NCI-H1436 treated with DMSO at 0.1 percent for 48 hours (cell line): ENCODE measurements at regions not wholly inside any gene's neighbourhood (a gene's known extent, or its start where the extent isn't known, plus 50 kb on each side); places are given as distances from the start of the nearest gene placed in this dataset.
"Not testable (repeated sequence)": the region's sequence is repeated elsewhere in the genome, so short reads cannot be mapped to it uniquely, and the experiment has no call there.

Experiments used
- DNase-seq: peaks from one replicate; lab custom pipeline; 2025; lab: John Stamatoyannopoulos, UW

DNA sequence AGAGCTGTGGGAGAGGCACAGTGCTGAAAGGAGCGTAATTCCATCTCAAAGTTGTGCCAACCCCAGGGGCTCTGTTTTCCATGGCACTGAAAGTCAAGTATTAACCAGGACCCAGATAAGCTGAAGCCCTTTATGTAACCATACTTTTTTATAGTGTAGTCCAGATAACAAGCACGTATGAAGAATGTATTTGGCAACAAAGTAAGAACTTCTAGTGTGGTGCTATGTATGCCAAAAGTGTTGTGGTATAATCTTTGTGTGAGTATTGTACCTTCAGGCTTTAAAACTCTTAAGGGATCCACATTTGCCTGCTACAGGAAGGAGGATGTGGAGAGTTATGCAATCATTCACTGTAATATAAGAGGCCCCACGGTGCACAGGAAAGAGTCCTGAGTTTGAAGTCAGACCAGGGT, 129.4 kb downstream of the IBTK start:
- no peak for DNase-seq

GRCh38 chr6:82114748-82115147, 132.8 kb downstream of the IBTK start:
- no peak for DNase-seq

- DNase-seq, result no peak
These were observed 134.3 kb downstream of the IBTK start for GRCh38 chr6:82113231-82113630.

DNA sequence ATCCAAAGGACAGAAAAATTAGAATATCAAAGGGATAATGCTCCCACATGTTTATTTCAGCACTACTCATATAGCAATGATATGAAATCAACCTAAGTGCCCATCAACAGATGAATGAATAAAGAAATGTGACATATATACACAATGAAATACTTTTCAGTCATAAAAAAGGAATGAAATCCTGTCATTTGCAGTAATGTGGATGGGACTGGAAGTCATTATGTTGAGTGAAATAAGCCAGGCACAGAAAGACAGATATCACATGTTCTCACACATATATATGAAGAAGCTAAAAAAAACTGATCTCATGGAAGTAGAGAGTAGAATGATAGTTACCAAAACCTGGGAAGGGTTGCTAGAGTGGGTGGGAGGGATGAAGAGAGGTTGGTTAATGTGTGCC, 135.7 kb downstream of the IBTK start:
- DNase-seq, result no peak

GRCh38 chr6:82111114-82111513, 136.4 kb downstream of the IBTK start:
- DNase-seq, result no peak

GRCh38 chr6:82103171-82103570, 144.4 kb downstream of the IBTK start:
- not testable (repeated sequence) for DNase-seq

DNA sequence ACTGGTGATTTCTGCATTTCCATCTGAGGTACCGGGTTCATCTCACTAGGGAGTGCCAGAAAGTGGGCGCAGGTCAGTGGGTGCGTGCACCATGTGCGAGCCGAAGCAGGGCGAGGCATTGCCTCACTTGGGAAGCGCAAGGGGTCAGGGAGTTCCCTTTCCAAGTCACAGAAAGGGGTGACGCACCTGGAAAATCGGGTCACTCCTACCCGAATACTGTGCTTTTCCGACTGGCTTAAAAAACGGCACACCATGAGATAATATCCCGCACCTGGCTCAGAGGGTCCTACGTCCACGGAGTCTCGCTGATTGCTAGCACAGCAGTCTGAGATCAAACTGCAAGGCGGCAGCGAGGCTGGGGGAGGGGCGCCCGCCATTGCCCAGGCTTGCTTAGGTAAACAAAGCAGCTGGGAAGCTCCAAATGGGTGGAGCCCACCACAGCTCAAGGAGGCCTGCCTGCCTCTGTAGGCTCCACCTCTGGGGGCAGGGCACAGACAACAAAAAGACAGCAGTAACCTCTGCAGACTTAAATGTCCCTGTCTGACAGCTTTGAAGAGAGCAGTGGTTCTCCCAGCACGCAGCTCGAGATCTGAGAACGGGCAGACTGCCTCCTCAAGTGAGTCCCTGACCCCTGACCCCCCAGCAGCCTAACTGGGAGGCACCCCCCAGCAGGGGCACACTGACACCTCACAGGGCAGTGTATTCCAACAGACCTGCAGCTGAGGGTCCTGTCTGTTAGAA, 146.0 kb downstream of the IBTK start:
- not testable (repeated sequence) for DNase-seq

DNA sequence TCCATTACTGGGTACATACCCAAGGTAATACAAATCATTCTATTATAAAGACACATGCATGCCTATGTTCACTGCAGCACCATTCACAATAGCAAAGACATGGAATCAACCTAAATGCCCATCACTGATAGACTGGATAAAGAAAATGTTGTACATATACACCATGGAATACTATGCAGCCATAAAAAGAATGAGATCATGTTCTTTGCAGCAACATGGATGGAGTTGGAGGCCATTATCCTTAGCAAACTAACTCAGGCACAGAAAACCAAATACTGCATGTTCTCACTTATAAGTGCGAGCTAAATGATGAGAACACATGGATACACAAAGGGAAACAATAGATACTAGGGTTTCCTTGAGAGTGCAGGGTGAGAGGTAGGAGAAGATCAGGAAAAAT, 146.8 kb downstream of the IBTK start:
- DNase-seq, result not testable (repeated sequence)

GRCh38 chr6:82097676-82098075, 149.9 kb downstream of the IBTK start:
- no peak for DNase-seq

DNA sequence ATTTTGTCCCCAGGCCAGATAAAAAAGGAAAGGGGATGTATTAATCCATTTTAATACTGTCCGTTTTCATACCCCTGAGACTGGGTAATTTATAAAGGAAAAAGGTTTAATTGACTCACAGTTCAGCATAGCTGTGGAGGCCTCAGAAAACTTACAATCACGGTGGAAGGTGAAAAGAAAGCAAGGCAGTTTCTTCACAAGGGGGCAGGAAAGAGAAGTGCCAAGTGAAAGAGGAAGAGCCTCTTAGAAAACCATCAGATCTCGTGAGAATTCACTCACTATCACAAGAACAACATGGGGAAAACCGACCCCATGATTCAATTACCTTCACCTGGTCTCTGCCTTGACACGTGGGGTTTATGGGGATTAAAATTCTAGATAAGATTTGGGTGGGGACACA, 152.5 kb downstream of the IBTK start:
- DNase-seq, result no peak

GRCh38 chr6:82094166-82094806, 153.3 kb downstream of the IBTK start:
- DNase-seq, result no peak

DNA sequence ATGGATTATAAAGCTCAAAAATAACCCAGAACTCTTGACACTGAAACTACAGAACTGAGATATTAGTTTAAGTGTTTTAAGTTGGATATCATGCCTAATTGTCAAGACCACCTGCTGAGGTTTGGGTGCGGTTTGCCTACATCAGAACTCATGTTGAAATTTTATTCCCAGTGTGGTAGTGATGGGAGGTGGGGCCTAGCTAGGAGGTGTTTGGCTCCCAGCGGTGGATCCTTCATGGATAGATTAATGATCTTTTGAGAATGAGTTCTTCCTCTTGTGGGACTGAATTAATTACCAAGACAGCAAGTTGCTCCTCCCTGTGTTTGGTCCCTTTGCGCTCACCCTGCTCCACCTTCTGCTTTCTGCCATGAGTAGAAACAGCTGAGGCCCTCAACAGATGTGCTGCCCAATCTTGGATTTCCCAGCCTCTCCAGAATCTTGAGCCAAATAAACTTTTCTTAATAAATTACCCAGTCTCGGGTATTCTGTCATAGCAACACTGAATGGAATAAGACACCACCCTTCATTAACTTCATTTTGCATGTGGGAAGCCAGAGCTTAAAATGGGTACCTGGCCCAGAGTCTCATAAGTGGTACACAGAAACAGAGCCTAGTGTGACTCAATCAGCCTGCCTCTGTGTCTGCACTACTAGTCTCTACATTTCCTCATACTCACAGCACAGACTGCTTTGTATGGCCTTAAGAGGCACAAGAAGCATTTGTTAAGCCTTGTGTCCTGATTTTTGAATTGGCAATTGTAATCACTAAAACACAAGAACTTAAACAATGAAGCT, 158.4 kb downstream of the IBTK start:
- DNase-seq, result no peak

DNA sequence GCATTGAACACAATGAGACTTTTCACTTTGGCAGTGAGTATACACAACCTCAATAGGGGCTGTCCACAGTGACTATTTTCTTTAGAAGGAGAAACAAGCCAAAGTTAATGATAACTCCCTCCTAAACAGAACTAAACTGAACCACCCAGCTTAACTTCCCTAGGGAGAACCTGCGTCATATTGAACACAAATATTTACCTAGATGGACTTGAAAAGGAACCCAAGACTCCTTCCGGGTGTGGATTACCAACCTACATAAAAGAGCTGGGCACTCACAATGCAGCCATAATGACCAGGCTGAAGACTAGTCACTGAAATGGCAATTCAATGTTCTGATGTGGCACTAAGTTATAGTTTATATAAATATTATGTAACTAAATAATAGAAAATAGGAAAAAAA, 160.6 kb downstream of the IBTK start:
- no peak for DNase-seq

- no peak for DNase-seq
These were observed 161.8 kb downstream of the IBTK start for GRCh38 chr6:82085701-82086100.

DNA sequence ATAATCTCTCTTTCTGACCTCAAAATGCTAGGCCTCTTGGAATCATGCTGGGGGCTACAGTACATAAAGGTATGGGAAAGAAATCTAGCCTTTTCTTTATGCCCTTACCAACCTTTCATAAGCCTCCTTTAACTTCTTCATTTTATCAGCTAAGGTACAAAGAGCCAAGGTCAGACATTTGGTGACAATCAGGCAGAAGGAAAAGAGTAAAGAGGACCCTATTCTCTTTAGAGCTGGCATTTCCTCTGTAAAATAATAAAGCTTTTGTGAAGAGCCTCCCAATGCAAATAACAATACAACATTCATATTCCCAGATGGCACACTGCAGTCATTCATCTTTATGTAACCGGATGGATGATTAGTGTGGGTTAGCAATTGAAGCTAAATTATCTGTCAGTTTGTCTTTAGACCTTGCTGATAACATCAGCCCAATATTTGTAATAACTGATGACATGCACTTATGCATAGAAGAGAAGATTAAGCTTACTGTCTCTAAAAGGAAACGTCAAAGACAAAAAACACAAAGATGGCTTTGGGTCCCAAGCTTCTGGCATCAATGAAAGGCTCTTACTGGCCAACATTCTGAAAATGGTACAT, 163.1 kb downstream of the IBTK start:
- no peak for DNase-seq

DNA sequence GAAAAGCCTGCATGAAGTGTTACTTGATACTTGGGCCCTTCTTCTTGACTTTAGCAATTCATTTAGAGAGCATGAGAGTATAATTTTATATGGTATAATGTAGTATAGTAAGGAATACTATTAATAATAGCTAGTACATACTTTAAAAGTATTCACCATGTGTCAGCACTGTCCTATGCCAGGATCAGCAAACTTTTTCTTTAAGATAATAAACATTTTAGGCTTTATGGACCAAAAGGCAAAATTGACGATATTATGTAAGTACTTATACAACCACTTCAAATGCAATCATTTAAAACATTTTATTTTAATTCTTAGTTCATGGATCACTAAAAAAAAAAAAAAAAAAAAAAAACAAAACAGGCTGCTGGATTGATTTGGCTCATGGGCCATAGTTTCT, 163.9 kb downstream of the IBTK start:
- no peak for DNase-seq

- no peak for DNase-seq
These were observed 166.8 kb downstream of the IBTK start for GRCh38 chr6:82080767-82081166.

DNA sequence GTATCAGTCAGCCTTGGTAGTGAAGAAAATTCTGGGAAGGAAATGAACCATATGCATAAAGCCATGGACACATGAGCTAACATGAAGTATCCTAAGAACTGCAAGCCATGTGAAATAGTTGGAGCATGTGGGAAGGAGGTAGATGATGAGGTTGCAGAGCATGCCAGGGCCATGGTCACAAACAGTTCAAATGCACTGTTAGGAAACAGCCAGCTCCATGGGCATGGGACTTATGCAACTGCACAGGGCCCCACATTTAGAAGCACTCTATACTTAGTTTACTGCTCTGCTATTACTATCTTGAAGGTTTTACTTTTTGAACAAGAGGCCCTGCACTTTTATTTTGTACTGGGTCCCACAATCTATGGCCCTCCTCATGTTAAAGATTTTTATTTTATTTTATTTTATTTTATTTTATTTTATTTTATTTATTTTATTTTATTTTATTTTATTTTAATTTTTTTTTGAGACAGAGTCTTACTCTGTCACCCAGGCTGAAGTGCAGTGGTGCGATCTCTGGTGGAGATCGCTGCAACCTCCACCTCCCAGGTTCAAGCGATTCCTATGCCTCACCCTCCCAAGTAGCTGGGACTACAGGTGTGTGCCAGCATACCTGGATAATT, 169.1 kb downstream of the IBTK start:
- no peak for DNase-seq

DNA sequence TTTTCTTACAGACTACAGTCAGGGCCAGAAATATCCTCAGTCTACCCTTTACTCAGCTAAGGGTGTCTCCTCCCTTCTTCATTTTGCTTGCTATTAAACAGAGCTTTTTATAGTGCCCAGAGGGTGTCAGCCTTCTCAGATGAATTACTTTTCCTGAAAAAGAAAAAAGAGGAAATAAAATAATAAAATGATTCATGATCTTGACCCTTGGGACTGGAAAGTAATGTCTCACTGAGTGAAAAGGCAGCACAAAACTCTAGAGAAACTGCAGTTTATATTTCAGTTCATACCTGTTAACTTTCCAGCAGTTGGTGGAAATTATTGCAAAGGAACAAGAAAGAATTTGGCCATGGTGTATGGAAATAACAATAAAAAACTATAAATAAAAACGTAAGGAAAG, 170.6 kb downstream of the IBTK start:
- no peak for DNase-seq

GRCh38 chr6:82074556-82074955, 173.0 kb downstream of the IBTK start:
- DNase-seq, result no peak

- no peak for DNase-seq
These were observed 174.1 kb downstream of the IBTK start for GRCh38 chr6:82073484-82073883.

DNA sequence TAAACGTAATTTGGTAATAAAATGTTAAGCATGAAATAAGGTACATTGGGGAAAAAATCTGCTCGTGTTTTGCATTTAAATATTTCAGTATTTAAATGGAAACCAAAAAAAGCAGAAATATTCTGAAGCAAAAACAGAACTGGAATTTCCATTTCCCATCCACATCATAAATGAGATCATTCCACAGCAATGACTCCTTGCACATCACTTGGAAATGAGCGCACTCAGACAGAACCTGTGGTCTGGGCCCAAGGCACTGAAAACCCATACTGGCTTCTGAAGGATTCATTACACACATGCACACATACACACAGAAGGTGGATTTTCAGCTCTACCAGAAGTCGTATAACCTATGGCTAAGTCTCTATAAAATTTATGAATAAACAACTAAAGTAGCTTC, 174.8 kb downstream of the IBTK start:
- DNase-seq, result no peak
